GM12872 (cell line): ENCODE measurements at regions not wholly inside any gene's neighbourhood (a gene's known extent, or its start where the extent isn't known, plus 50 kb on each side); places are given as distances from the start of the nearest gene placed in this dataset.

Experiments
- CTCF ChIP-seq: IDR thresholded peaks from 3 replicates; pipeline ENCODE4 v1.5.1; 2011; ENCODE audit warnings: low read depth, mild to moderate bottlenecking, low read length, moderate library complexity; ENCODE audit not compliant: insufficient read depth

- no peak for TF ChIP-seq CTCF
These were observed 1028.5 kb downstream of the CDH18 start for GRCh38 chr5:18959535-18959934.

GRCh38 chr5:18961234-18961633, 1026.8 kb downstream of the CDH18 start:
- TF ChIP-seq CTCF: no peak

GRCh38 chr5:18965893-18966292, 1022.1 kb downstream of the CDH18 start:
- TF ChIP-seq CTCF: no peak

- TF ChIP-seq CTCF: no peak
These were observed 1020.4 kb downstream of the CDH18 start for GRCh38 chr5:18967637-18968036.

GRCh38 chr5:18968966-18969365, 1019.0 kb downstream of the CDH18 start:
- TF ChIP-seq CTCF: no peak

- TF ChIP-seq CTCF: no peak
These were observed 1018.0 kb downstream of the CDH18 start for GRCh38 chr5:18970000-18970399.

GRCh38 chr5:18972177-18972576, 1015.8 kb downstream of the CDH18 start:
- no peak for TF ChIP-seq CTCF

GRCh38 chr5:18975624-18976023, 1012.4 kb downstream of the CDH18 start:
- no peak for TF ChIP-seq CTCF
